Endothelial cell of umbilical vein (primary cell): ENCODE measurements at regions not wholly inside any gene's neighbourhood (a gene's known extent, or its start where the extent isn't known, plus 50 kb on each side); places are given as distances from the start of the nearest gene placed in this dataset.

Experiments
- BruUV-seq: library from RNA; stranded (reverse); fragments of 400-500 nt; replicated peaks from 2 replicates; lab custom pipeline; 2021; lab: Mats Ljungman, UMichigan
- CTCF ChIA-PET: fragments of 300-600, 350-600 bp; sonication (Branson Sonifier 250); formaldehyde crosslinking; loops from one replicate; lab custom pipeline; 2021; ENCODE audit warnings: antibody characterized with exemption, inconsistent platforms; lab: Charles Lee
- POLR2A ChIA-PET: fragments of 300-600, 350-600 bp; sonication (Branson Sonifier 250); formaldehyde crosslinking; loops from one replicate; lab custom pipeline; 2021; ENCODE audit warnings: antibody characterized with exemption, inconsistent platforms; lab: Charles Lee
- DNase-seq: peaks from one replicate; pipeline ENCODE4 v3.0.0-alpha.2; 2011; ENCODE audit warnings: low read depth, low spot score
- FAIRE-seq: peaks from 2 replicates; lab custom pipeline; 2011; peaks lifted over from hg19 to GRCh38; lab: Jason Lieb, UNC
- H2AFZ ChIP-seq: 2 replicates; pipeline ENCODE4 v1.6.0; 2012; ENCODE audit warnings: low read depth, low read length, control low read depth, inconsistent platforms
- H3K27ac ChIP-seq: 2 replicates; pipeline ENCODE4 v1.5.1; 2011; ENCODE audit warnings: low read depth, mild to moderate bottlenecking, control low read depth, low read length, moderate library complexity; ENCODE audit not compliant: insufficient read depth
- H3K27me3 ChIP-seq, 2 experiments: 2 replicates each; pipeline versions ENCODE4 v1.6.0 to v1.6.1; 2011; ENCODE audit warnings: low read length in 2 of 2, mixed read lengths in 1 of 2; ENCODE audit not compliant: control insufficient read depth in 2 of 2, insufficient read depth in 2 of 2
- H3K36me3 ChIP-seq, 2 experiments: 2 replicates in 1 of 2; 3 replicates in 1 of 2; pipeline ENCODE4 v1.5.1; 2011; ENCODE audit warnings: low read length in 2 of 2, mild to moderate bottlenecking in 1 of 2, moderate library complexity in 1 of 2; ENCODE audit not compliant: control insufficient read depth in 2 of 2, insufficient read depth in 2 of 2; ENCODE audit errors: extremely low read depth in 1 of 2
- H3K4me1 ChIP-seq: 3 replicates; pipeline ENCODE4 v1.5.1; 2011; ENCODE audit warnings: mild to moderate bottlenecking, low read length; ENCODE audit not compliant: control insufficient read depth, insufficient read depth; ENCODE audit errors: extremely low read depth
- H3K4me2 ChIP-seq: 2 replicates; pipeline ENCODE4 v1.6.1; 2011; ENCODE audit warnings: low read length, control low read depth, mixed read lengths; ENCODE audit not compliant: insufficient read depth
- H3K4me3 ChIP-seq, 3 experiments: fragments of 200-600 bp in 1 of 3; sonication (generic), shearing (Covaris generic) in 1 of 3; replicated peaks in 1 of 3; 2 replicates each; pipeline ENCODE4 v1.5.1; 2011 to 2016; ENCODE audit warnings: control low read depth in 3 of 3, low read length in 3 of 3, mild to moderate bottlenecking in 2 of 3, inconsistent platforms in 1 of 3, low read depth in 1 of 3, moderate library complexity in 1 of 3; ENCODE audit not compliant: insufficient read depth in 1 of 3
- H3K79me2 ChIP-seq: 2 replicates; pipeline ENCODE4 v1.6.0; 2012; ENCODE audit warnings: low read length, inconsistent platforms; ENCODE audit not compliant: control insufficient read depth, insufficient read depth
- H3K9ac ChIP-seq: replicated peaks from 2 replicates; pipeline ENCODE3; 2011; ENCODE audit warnings: low read length, control low read depth; ENCODE audit not compliant: insufficient read depth; ENCODE audit errors: extremely low read depth
- H3K9me1 ChIP-seq: replicated peaks from 3 replicates; pipeline ENCODE4 v1.6.0; 2011; ENCODE audit warnings: mild to moderate bottlenecking, low read length; ENCODE audit not compliant: control insufficient read depth, insufficient read depth; ENCODE audit errors: extremely low read depth
- H3K9me3 ChIP-seq: replicated peaks from 2 replicates; pipeline ENCODE4 v1.5.1; 2012; ENCODE audit warnings: low read length, inconsistent platforms; ENCODE audit not compliant: control insufficient read depth, insufficient read depth
- H4K20me1 ChIP-seq: replicated peaks from 2 replicates; pipeline ENCODE3; 2011; ENCODE audit warnings: mild to moderate bottlenecking, low read length; ENCODE audit not compliant: control insufficient read depth, insufficient read depth; ENCODE audit errors: extremely low read depth
- EZH2 ChIP-seq: IDR thresholded peaks from 2 replicates; pipeline ENCODE4 v1.6.1; 2012; ENCODE audit warnings: borderline replicate concordance, low read depth, mild to moderate bottlenecking, moderate library complexity, low read length, inconsistent platforms; ENCODE audit not compliant: severe bottlenecking
- FOS ChIP-seq: IDR thresholded peaks from 2 replicates; pipeline ENCODE4 v1.6.1; 2011; ENCODE audit warnings: mild to moderate bottlenecking, low read length, moderate library complexity, borderline replicate concordance; ENCODE audit not compliant: insufficient read depth
- GATA2 ChIP-seq: IDR thresholded peaks from 2 replicates; pipeline ENCODE4 v1.7.0; 2011; ENCODE audit warnings: low read depth, mild to moderate bottlenecking, moderate library complexity, mixed read lengths, low read length; ENCODE audit not compliant: insufficient read length, insufficient read depth
- JUN ChIP-seq: IDR thresholded peaks from 2 replicates; pipeline ENCODE4 v1.6.1; 2011; ENCODE audit warnings: borderline replicate concordance, low read depth; ENCODE audit not compliant: insufficient read length, insufficient read depth
- MYC ChIP-seq: IDR thresholded peaks from one replicate; pipeline ENCODE4 v1.6.1; 2011; ENCODE audit warnings: mild to moderate bottlenecking, low read depth, low read length
- POLR2A ChIP-seq: IDR thresholded peaks from 2 replicates; pipeline ENCODE4 v1.6.1; 2012; ENCODE audit warnings: low read depth, mild to moderate bottlenecking, control low read depth, low read length
- POLR2AphosphoS5 ChIP-seq: IDR thresholded peaks from 2 replicates; pipeline ENCODE4 v1.6.1; 2012; ENCODE audit warnings: low read depth, mild to moderate bottlenecking, control low read depth, low read length, moderate library complexity; ENCODE audit not compliant: insufficient read depth
- dilution Hi-C: fragments of 300-500 bp; cut with MboI; formaldehyde crosslinking; loops from one replicate; pipeline ENCODE4 v1.15.0; 2019; ENCODE audit warnings: low sequenced_read_pairs; ENCODE audit not compliant: extremely low pct_ligation_motif_present
- intact Hi-C: fragments of 100-400 bp; cut with micrococcal nuclease; formaldehyde crosslinking; loops from one replicate; pipeline ENCODE4 v1.10.0; 2022
- TF ChIP-seq, protein P1 (sequence below): IDR thresholded peaks from 2 replicates; pipeline ENCODE4 v1.6.1; 2011; ENCODE audit not compliant: insufficient read depth, insufficient read length
- TF ChIP-seq, protein P2 (sequence below), 2 donors: IDR thresholded peaks; 1 replicate in 1 of 2; 2 replicates in 1 of 2; pipeline ENCODE4 v1.5.1; 2011; ENCODE audit warnings: low read length in 2 of 2, mild to moderate bottlenecking in 2 of 2, moderate library complexity in 2 of 2, control low read depth in 1 of 2, inconsistent platforms in 1 of 2, low read depth in 1 of 2; ENCODE audit not compliant: insufficient read depth in 1 of 2; ENCODE audit errors: extremely low read depth in 1 of 2

DNA sequence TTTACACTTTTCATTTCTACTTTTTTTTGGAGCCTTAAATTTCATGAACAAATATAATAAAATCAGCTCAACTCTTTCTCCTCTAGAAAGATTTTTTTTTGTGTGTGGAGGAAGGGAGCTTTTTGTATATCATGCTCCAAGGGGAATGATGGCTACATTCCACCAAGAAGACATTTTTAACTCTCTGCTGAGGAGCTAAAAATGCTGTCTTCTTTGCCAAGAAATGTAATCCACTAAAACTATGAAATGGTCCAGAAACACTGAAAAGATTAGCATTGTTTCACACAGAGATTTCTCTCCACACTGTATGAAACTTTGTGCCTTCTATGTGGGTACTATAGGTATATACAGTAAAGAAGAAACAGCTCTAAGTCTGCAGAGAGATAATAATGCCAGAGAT is 74.1 kb upstream of the ANK3 start:
- Histone ChIP-seq H3K9ac (no peak overlapping the region), H3K27me3 (peaks cover 0 to 4% of the 10 kb centered on the region in 2 experiments), H3K9me3 (no peaks in the 10 kb centered on the region), H3K4me3 (no peak overlapping the region), H3K36me3 (no peaks in the 10 kb centered on the region), H3K4me2 (no peak overlapping the region), H4K20me1 (no peaks in the 10 kb centered on the region), H2AFZ (no peak overlapping the region), H3K27ac (no peak overlapping the region), H3K9me1 (no peaks in the 10 kb centered on the region), H3K79me2 (no peaks in the 10 kb centered on the region), H3K4me1 (no peaks in the 10 kb centered on the region)
- intact Hi-C loops = loop anchor here (5.0 kb wide), 1 partner anchor 459 kb away; no protein-coding TSS in a partner anchor
- ChIA-PET CTCF (interaction anchor here (0.6 to 1.7 kb wide), 3 partner anchors 15 to 255 kb away, joined by 3 to 6 read pairs (median 5); no protein-coding TSS in a partner anchor), POLR2A (no interaction called here)
- FAIRE-seq (no peak), DNase-seq (no peak)
- no TSS peak for BruUV-seq
- TF ChIP-seq POLR2A (no peak), MYC (no peak)
- dilution Hi-C loops = no loop called here

DNA sequence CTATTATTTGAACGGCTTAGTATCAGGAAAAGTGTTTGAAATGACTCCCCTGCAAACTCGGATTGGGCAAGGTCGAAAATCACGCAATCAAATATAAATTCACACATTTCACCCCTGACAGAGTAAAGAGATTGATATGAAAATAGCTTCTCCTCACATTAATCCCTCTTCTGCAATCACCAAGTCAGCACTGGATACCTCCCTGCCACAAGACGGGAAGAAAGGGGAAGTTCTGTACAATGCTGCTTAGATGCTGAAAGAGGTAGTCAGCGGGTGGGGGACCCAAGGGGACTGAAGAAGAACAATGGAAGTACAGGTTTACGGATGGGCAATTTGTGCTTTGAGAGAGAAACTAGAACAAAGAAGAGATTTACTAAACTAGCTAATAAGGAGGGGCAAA is 72.0 kb upstream of the ANK3 start:
- Histone ChIP-seq H3K79me2 (no peaks in the 10 kb centered on the region), H3K9ac (no peak overlapping the region), H3K4me2 (no peak overlapping the region), H3K36me3 (no peaks in the 10 kb centered on the region), H4K20me1 (no peaks in the 10 kb centered on the region), H3K27me3 (peaks cover 0 to 4% of the 10 kb centered on the region in 2 experiments), H3K4me1 (no peaks in the 10 kb centered on the region), H3K9me1 (no peaks in the 10 kb centered on the region), H3K4me3 (no peak overlapping the region), H3K27ac (no peak overlapping the region), H2AFZ (no peak overlapping the region), H3K9me3 (no peaks in the 10 kb centered on the region)
- intact Hi-C loops (loop anchor here (5.0 kb wide), 1 partner anchor 461 kb away; no protein-coding TSS in a partner anchor), dilution Hi-C loops (no loop called here)
- FAIRE-seq (no peak), DNase-seq (no peak)
- CTCF ChIA-PET = no interaction called here
- TF ChIP-seq POLR2A (no peak), JUN (no peak), POLR2AphosphoS5 (no peak), EZH2 (no peak), MYC (no peak), GATA2 (no peak), FOS (no peak)
- TF ChIP-seq, protein P1, sequence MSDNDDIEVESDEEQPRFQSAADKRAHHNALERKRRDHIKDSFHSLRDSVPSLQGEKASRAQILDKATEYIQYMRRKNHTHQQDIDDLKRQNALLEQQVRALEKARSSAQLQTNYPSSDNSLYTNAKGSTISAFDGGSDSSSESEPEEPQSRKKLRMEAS = no peak
- TF ChIP-seq, protein P2, sequence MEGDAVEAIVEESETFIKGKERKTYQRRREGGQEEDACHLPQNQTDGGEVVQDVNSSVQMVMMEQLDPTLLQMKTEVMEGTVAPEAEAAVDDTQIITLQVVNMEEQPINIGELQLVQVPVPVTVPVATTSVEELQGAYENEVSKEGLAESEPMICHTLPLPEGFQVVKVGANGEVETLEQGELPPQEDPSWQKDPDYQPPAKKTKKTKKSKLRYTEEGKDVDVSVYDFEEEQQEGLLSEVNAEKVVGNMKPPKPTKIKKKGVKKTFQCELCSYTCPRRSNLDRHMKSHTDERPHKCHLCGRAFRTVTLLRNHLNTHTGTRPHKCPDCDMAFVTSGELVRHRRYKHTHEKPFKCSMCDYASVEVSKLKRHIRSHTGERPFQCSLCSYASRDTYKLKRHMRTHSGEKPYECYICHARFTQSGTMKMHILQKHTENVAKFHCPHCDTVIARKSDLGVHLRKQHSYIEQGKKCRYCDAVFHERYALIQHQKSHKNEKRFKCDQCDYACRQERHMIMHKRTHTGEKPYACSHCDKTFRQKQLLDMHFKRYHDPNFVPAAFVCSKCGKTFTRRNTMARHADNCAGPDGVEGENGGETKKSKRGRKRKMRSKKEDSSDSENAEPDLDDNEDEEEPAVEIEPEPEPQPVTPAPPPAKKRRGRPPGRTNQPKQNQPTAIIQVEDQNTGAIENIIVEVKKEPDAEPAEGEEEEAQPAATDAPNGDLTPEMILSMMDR (IDR thresholded peaks at IDR 0.05; ENCODE audit: extremely low read depth in 1 of 2, insufficient read depth in 1 of 2, low read depth in 1 of 2, low read length in 2 of 2) = no peak
- BruUV-seq = no TSS peak
- POLR2A ChIA-PET = no interaction called here
